NCI-H146 treated with DMSO at 0.1 percent for 48 hours (cell line): ENCODE measurements at regions not wholly inside any gene's neighbourhood (a gene's known extent, or its start where the extent isn't known, plus 50 kb on each side); places are given as distances from the start of the nearest gene placed in this dataset.

Experiments
- DNase-seq: peaks from one replicate; lab custom pipeline; 2025; ENCODE audit not compliant: unreplicated experiment; lab: John Stamatoyannopoulos, UW

GRCh38 chr21:38898422-38899096, 92.8 kb downstream of the ETS2 start:
- no peak for DNase-seq

DNA sequence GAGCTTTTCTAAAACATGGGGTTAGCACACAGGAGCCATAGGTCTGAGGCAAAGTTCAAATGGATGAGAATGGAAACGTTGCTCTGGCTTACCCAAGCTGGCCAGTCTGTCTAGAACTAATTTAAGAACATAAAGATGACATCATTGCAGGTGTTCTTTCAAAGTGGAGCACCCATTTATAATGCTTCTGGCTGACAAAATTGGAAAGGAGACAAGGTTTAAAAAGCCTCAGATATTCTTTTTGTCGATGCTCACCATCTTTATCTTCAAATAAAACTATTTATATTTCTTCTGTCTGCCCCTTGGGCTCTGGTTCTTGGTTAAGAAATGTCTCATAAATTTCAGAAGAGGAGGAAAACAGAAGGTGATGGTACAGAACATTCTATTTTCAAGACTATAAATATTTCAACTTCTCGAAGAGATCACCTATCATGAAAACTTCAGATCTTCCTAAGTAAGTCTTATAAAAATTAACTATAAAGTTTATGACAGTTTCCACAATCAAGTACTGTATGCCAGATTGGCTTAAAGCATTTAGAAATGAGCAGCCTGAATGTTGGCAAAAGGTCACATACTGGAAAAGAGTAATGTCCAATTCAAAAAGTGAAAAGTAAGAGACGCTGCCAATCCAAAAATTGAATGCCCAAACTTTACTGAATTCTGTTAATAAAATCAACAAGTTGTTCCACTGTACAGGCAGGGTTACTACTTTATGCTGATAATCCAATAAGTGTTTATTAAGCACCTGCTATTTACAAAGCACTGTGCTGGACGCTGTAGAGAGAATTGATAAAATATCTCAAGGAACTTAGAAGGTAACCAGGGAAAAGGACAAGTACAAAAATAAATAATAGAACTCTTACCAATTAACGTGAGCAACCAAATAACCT, 92.0 kb downstream of the ETS2 start:
- no peak for DNase-seq

GRCh38 chr21:38894899-38895298, 89.2 kb downstream of the ETS2 start:
- no peak for DNase-seq

DNA sequence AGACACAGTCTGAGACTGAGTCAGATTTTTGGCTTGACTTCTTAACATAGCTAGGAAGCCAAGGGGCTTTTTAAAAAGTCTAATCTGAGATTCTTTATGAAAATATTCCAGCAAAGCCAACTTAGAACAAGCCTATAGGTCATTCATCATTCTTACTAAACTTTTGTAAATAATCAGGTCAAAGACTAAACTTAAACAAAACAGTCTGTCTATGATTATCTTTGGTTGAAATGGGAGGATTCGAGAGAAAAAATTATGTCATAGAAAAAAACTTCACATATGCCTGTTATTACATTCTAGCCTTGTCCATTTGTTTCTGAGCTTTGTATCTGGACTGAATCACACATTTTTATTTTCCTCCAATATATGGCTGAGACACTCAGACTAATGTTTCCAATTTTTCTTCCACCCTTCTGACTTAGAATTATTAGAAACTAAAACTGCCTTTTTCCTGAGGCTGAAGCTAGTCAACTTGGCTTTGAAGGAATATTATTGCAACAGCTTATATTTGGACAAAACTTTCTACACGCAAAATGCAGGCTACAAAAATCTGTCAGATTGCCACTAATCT, 83.3 kb downstream of the ETS2 start:
- DNase-seq = no peak

GRCh38 chr21:38887749-38888148, 82.0 kb downstream of the ETS2 start:
- DNase-seq = no peak

DNA sequence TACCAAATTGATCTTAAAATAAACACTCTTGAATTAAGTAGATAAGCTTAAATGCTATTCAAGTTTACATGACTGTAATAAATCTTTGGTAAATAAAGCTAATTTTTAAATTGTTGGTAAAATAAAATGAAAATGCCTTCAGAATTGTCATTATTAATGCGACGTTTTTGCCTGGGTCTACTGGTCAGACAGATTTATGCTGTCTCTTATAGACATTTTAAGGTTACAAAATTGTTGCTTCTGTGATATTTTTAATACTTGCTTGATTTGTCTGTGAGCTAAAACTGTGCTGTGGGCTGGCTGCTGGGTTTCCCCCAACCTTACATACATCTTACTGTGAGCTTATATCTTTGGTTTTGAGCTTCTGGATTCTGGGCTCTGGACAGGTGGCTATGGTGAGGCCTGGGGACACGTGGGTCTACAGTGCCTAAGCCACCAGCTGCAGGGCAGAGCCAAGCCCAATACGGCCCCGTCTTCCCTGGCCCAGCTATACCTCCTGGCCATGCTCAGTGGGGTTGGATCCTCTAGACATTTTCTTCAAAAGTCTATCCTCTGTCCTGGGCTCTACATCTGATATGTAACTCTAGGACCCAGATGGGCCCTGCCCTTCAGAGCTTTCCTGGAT, 81.4 kb downstream of the ETS2 start:
- DNase-seq = no peak

DNA sequence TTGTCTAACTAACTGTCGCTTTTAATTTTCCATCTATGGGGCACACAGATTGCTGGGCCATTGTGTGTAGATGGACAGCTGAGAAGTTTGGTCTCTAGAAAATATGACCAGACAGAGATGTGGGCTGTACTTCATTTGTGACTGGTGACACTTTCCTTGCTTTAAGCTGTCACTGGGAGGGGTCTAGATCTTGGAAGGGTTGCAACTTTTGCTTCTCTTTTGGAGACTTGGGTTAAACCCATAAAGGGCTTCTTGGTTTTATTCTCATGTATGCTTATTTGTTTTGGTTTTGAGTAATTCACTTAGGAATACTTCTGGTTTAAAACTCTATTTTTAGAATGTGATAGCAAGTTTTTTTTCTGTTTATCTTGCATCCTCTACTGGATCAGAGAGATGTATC, 80.2 kb downstream of the ETS2 start:
- no peak for DNase-seq

DNA sequence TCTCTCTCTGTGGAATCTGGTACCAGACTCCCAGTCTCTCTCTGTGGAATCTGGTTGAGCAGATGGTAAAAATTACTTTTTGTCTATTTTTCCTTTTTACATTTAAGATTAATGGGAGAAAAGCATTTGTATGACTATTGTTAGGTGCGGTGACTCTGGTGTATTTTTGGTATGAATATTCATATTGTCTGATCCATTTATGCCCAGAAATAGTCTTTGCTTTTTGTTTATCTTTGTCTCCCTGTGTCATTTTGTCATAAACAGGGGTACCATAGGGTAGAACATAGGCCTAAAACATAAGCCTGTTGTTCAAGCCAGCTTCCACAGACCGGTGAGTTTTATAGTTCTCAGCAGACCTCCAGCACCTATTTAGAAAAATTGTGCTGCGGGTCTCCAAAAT, 78.7 kb downstream of the ETS2 start:
- no peak for DNase-seq

DNA sequence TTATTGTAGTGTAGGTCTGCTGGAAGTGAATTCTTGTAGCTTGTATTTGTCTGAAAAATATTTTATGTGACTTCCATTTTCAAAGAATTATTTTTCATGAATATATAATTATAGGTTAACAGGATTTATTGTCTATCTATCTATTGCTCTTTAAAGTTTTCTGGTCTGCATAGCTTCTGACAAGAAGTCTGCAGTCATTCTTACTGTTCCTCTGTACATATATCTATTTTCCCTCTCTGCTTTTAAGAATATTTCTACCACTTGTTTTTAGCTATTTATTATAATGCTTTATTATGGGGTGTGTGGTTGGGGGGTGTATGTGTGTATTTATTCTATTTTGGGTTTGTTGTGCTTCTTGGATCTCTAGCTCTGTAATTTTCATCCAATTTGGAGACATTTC, 77.4 kb downstream of the ETS2 start:
- DNase-seq = no peak

GRCh38 chr21:38881131-38881530, 75.4 kb downstream of the ETS2 start:
- no peak for DNase-seq

DNA sequence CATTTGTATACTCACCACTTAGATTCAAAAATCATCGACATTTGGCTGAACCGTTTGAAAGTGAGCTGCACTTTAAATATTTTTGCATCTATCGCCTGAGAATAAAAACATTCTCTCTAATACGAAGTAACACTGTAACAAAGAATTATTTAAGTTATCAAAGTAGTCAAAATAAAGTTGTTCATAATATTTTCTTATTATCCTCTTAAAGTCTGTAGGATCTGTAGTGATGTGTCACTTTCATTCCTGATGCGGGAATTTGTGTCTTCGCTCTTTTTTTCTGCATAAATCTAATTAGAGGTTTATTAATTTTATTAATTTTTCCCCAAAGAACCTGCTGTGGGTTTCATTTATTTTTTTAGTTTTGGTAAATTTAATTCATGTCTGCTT, 74.8 kb downstream of the ETS2 start:
- DNase-seq = no peak

DNA sequence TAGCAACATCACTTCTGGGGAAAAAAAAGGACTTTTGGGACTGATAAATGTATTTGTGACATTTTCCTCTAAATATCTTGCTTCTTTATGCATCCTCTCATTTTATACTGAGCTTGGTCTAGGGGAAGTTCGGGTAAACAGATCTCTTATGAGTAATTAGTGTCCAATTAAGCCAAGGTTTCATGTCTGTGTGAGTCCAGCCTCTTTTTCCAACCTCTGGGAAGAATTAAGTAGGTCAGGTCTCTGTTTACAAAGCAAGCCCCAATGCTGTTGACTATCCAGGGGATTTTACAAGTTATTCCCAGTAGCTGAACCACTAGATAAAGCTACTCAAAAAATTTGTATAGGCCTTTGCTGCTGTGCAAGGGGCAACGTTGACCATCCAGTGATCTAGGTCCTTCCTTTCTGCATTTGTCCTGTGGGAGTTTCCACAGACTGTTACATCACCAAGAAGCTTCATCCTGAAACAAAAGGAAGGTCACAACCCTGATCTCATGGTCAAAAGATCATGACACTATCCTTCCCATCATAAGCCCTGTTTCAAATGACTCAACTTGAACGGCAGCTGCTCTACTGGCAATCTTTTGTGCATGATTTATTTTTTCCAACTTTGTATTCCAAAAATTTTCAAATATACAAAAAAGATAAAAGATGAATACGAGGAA, 74.3 kb downstream of the ETS2 start:
- DNase-seq = no peak

GRCh38 chr21:38878379-38879179, 72.8 kb downstream of the ETS2 start:
- no peak for DNase-seq

DNA sequence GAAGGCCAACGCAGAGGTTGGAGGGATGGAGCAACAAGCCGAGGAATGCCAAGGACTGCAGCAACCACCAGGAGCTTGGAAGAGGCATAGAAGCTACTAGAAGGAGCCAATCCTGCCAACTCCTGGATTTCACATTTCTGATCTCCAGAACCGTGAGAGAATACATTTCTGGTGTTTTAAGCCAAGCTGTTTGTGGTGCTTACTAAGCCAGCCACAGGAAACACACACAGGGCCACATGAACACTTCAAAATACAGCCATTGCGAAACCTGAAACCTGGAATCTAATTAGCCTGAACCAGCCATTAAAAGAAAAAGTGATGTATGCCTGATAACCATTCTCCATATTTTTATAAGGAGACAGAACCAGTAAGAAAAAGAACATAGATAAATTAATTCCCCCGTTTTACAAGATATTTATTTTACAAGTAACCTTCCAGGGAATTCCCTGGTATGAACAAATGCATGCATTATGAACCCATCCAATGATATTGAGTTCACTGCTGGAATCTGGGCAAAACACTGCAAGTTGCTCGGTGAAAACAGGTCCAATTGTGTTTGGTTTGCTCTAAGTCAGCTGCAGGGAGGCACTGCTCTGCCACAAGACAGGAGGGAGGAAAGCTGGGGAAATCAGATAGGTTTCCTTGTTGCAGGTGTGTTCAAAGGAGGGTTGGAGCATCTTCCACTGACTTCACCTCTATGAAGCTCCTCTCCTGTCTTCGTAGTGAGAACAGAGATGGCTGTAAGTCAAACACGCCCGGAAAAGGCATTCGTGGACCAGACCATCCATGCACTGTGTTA, 70.2 kb downstream of the ETS2 start:
- DNase-seq = no peak
